ENCODE measurements at regions not wholly inside any gene's neighbourhood (a gene's known extent, or its start where the extent isn't known, plus 50 kb on each side); places are given as distances from the start of the nearest gene placed in this dataset.

- TF ChIP-seq CTCF (IDR thresholded peaks at IDR 0.05; ENCODE audit: insufficient read depth, low read depth, low read length) = no peak
- DNase-seq (ENCODE audit: low read depth) = no peak
- no peak overlapping the region for H3K4me3 ChIP-seq (ENCODE audit: low read depth, low read length)
Observed at GRCh38 chr20:52256454-52256853, 64.9 kb upstream of the ZFP64 start.

- H3K4me3 ChIP-seq (ENCODE audit: low read depth, low read length) = no peak overlapping the region
- no peak for TF ChIP-seq CTCF (IDR thresholded peaks at IDR 0.05; ENCODE audit: insufficient read depth, low read depth, low read length)
- DNase-seq (ENCODE audit: low read depth) = peak; percentile 51
Observed at GRCh38 chr20:52252664-52253063, 61.1 kb upstream of the ZFP64 start.

GRCh38 chr20:52251827-52252226, 60.2 kb upstream of the ZFP64 start:
- no peak for TF ChIP-seq CTCF (IDR thresholded peaks at IDR 0.05; ENCODE audit: insufficient read depth, low read depth, low read length)
- no peak for DNase-seq (ENCODE audit: low read depth)
- no peak overlapping the region for H3K4me3 ChIP-seq (ENCODE audit: low read depth, low read length)

- H3K4me3 ChIP-seq (ENCODE audit: low read depth, low read length) = no peak overlapping the region
- DNase-seq (ENCODE audit: low read depth) = no peak
- no peak for TF ChIP-seq CTCF (IDR thresholded peaks at IDR 0.05; ENCODE audit: insufficient read depth, low read depth, low read length)
Observed at GRCh38 chr20:52251136-52251700, 59.6 kb upstream of the ZFP64 start.

GRCh38 chr20:52247548-52247947, 56.0 kb upstream of the ZFP64 start:
- DNase-seq (ENCODE audit: low read depth) = no peak
- H3K4me3 ChIP-seq (ENCODE audit: low read depth, low read length) = no peak overlapping the region
- TF ChIP-seq CTCF (IDR thresholded peaks at IDR 0.05; ENCODE audit: insufficient read depth, low read depth, low read length) = no peak

- no peak overlapping the region for H3K4me3 ChIP-seq (ENCODE audit: low read depth, low read length)
- no peak for TF ChIP-seq CTCF (IDR thresholded peaks at IDR 0.05; ENCODE audit: insufficient read depth, low read depth, low read length)
- DNase-seq (ENCODE audit: low read depth) = no peak
Observed at GRCh38 chr20:52246366-52246765, 54.8 kb upstream of the ZFP64 start.

- DNase-seq (ENCODE audit: low read depth) = no peak
- TF ChIP-seq CTCF (IDR thresholded peaks at IDR 0.05; ENCODE audit: insufficient read depth, low read depth, low read length) = no peak
Observed at GRCh38 chr20:52244702-52245101, 53.1 kb upstream of the ZFP64 start.

More at GRCh38 chr20:52244702-52245101, 53.1 kb upstream of the ZFP64 start:
- no peak overlapping the region for H3K4me3 ChIP-seq (ENCODE audit: low read depth, low read length)
